ENCODE measurements at regions not wholly inside any gene's neighbourhood (a gene's known extent, or its start where the extent isn't known, plus 50 kb on each side); places are given as distances from the start of the nearest gene placed in this dataset.

DNA sequence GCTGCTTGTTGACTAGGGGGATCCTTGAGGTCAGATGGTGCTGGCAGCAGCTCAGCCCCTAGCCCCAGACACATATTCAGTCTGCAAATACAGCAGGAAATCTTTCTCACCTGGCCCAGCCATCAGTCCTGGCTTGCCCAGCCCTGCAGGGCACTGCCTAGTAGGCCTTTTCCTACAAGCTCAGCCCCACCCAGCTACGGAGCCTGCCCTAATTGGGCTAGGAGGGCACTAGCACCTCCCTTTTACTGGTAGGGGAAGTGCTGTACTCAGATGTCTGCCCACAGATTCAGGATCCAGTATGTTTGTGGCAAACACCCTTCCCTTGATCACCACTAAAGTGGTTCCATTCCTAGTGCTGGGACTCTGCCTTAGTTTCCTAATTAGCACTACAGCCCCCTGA, 257.1 kb upstream of the CADM1 start:
- no peak for DNase-seq (ENCODE audit: low read depth in 2 of 2, low spot score in 1 of 2)

DNA sequence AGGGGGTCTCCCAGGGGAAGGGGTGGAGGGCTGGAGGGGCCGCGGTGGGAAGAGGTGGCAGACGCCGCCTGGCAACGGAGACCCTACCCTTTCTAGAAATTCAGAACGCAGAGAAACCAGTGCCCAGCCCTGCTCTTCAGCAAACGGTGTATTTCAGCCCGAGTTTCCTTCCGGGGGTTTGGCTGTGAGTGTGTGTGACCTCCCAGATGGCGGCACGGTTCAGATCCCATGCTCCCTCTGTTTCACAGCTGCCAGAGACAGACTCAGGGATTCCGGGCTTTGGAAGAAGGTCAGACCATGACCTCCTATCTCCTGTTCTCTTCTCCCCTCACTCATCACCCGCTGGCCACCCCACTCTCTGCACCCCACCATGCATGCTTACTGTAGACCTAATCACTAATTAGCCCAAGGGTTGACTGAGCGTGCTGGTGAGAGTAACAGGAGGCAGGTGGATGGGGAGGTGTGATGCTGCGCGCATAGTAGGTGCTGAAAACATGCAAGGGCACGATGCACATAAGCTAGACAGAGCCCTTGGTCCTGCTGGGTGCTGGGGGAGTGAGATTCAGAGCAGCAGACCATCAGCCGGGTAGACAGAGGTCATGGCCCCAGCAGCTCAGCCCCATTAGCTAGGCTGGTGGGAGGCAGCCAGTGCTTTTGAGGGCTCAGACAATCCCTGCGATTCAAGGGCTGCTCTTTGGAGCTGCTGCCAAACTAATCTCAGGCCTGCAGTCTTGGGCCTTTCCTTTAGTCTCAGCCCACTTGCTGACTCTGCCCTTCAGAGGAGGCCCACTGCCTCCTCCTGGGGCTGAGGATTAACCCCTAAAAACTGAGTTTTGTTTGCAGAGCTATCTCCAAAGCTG, 256.5 kb upstream of the CADM1 start:
- DNase-seq (ENCODE audit: low read depth in 2 of 2, low spot score in 1 of 2), result no peak

DNA sequence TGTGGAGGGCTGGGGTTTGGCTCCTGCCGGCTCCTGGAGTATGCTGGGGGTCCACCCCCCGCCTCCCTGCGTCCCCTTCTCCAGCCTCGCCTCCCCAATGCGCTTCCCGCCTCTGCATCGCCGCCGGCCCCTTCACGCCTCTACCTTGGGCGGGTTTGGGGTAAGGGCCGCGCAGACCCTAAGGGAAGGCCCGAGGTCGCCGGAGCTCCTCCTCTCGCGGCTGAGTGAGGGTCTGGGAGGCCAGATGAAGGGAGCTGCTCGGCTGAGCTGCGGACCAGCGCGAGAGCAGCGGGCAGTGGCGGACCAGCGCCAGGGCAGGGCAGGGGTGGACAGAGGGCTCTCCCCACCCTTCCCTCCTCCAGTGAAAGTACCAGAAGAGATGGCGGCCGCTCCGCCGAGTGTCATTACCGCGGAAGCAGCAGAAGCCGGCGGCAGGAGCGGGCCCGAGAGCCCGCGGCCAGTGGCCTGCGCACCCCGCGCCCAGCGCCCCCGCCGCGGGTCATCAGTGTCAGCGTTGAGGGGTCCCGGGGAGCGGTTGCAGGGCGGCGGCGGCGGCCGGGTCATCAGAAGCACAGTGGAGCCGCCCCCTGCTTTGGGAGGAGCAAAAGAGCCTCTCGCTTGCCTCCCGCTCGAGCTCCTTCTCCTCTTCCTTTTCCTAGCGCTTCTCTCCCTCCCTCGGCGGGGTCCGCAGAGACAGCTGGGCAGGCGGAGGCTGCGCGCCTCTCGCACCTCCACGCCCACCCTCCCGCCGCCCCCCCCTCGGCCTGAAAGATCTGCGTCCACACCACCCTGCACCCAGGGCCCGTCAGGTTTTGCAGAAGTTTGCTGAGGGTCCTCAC, 255.6 kb upstream of the CADM1 start:
- no peak for DNase-seq (ENCODE audit: low read depth in 2 of 2, low spot score in 1 of 2)

DNA sequence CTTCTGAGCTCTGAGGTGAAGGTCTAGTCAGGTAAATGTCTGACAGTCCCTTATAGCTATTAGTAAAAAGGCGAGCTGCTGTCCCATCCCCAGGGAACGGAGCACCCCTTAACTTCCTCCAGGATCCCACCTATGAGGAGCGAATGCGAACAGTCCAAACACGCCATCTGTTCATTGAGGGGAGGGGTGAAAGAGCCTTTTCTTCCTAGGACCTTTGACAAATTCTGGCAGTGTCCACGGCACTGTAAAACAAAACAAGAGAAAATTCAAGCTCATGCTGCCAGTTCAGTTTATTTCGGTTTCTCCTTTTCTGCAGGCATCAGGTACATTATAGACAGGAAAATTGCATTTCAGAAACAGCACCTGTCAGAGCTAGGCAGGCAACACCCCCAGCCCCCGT, 253.8 kb upstream of the CADM1 start:
- DNase-seq (ENCODE audit: low read depth in 2 of 2, low spot score in 1 of 2), result no peak

DNA sequence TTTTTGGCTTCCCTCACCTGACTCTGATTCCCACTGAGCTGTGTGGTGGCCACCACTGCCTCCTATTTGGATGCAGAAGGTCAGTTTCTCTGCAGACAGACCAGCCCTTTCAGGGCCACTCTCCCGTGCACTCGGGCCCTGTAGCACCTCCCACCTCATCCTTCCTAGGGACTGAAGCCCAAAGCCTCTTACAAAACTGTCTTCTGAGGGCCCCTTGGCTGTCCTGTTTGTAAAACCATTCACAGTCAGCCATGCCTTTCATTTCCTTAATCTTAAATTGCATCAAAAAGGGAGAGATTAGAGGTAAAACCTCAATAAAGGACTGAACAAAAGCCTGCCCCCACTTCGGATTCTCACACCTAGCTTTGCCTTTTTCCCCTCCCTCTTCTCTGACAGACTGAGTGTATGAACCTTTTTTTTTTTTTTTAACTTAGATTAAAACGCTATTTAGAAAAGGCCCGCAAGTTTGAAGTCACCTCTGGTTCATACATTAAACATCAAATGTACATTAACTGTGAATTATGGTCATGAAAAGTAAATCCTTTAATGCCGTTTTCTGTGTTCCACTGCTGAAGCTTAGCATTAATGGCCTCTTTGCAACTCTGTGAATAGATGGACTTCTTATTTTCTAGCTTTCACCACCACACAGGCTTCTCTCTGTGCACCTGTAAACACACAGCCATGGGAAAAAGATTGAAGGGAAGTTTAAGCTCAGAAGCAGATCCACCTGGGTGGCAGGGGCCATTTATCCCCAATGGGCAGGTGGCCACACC, 247.2 kb upstream of the CADM1 start:
- DNase-seq (ENCODE audit: low read depth in 2 of 2, low spot score in 1 of 2), result no peak

DNA sequence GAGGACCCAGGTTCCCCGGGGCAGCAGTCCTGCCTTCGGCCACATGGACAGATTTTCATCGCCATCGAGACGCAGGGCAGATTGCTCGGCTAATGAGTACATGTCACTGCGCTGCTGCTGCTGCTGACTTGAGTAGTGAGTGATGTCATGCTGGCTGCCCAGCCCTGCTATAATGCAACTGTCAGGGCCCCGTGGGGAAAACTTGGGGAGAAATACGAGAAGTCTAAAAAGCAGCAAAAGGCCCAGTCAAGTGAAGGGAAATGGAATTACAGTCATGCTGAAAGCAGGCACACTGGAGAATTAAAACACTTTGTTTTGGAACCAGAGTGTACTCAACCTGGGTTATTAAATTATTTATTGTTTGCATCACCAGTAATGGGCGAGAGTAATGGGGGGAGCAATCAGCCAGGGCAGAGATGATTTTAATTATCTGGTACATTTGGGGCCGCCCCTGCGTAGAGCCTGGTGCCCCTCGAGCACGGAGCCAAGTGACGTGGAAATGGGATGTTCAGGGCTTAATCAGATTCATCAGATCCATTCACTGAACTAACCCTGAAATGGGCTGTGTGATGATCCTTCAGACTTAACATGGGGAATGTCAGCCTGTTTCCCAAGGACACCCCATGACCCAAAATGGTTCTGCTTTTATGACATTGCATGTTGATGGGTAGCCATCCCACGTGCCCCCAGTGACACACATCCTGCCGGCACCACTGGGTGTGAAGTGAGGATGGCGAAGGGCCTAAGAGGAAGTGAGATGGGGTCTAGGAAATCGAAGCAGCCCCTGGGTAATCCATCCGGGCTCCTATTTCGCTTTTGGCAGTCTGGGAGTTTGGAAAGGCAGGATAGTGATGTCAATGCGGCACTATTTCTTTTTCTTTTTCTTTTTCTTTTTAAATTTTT, 241.6 kb upstream of the CADM1 start:
- DNase-seq (ENCODE audit: low read depth in 2 of 2, low spot score in 1 of 2), result no peak

DNA sequence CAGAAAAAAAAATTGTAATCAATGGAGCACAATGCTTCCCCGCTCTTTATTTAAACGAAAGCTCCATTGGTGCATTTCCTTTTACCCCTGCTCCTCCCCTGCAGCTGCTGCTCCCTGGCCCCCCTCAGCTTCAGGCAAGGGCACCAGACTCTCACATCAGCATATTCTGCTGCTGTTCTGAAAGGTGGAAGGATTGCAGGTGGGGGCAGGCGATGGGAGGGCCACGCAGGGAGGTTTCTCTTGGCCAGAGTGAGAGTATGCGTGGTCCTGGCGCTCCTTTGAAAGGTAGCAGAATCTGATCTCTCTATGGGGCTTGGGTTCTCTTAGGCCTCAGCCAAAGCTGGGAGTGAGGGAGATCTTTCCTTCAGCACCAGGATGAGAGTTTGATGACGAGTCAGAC, 240.9 kb upstream of the CADM1 start:
- DNase-seq (ENCODE audit: low read depth in 2 of 2, low spot score in 1 of 2), result no peak

DNA sequence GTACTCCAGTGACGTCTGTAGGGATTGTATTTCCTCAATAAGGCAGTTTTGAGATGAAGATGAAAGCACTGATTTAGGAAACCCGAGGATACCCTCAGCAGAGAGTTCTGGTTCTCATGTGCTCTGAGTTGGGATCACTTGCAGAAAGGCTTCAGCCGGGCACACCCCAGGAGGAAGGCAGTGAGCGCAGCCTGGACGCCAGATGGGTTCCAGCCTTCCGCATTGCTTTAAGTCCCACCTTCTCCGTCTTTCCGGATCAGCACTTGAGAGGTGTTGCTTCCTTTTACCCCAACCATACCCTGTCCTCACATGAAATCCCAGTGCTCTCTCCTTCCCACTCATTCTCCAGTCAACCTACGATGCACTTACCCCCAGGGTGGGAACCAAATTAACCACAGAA, 239.5 kb upstream of the CADM1 start:
- DNase-seq (ENCODE audit: low read depth in 2 of 2, low spot score in 1 of 2), result no peak

DNA sequence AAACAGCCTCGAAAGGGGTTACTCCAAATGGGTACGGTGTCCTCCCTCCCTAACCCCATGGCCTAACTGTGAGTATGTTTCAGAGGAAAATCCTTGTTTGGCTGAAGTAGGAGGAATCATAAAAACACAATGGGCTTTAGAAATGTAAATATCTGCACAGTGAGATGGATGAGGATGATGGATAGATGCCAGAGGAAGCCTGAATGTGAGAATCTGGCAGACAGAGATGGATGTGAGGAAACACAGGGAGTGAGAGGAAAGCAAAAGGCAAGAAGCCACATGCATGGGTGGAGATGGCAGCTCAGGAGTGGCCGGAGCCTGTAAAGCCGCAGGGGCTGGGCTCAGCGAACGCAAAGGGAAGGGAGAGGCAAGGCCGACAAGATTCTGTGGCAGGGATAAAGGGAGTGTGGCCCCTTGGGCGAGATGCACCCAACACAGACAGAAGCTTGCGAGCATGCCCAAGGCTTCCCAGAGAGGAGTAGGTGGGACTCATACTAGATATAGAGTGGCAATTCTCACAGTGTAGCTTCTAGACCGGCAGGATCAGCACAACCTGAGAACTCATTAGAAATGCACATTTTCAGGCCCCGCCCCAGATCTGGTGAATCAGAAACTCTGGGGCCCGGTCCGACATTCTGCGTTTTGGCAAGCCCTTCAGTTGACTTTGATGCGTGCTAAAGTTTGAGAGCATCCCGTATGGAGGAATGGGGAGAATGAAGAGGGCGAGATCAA, 237.3 kb upstream of the CADM1 start:
- DNase-seq (ENCODE audit: low read depth in 2 of 2, low spot score in 1 of 2), result no peak

DNA sequence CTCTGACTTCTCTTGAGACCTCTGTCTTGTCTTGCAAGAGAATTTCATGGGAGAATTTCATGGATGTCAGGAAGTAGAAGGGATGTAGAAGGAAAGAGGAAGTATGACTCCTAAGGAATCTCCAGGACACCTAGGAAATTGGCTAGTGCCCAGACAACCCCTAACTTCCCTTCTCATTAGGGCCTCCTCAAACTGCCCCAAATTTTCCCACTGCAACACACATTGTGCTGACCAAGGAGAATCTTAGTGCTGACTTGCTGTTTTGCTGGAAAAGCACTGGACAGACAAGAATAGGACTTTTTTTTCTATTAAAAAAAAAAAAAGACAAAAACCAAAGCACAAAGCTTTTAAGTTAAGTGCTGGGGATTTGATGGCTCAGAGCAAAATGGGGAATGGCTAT, 236.1 kb upstream of the CADM1 start:
- no peak for DNase-seq (ENCODE audit: low read depth in 2 of 2, low spot score in 1 of 2)

DNA sequence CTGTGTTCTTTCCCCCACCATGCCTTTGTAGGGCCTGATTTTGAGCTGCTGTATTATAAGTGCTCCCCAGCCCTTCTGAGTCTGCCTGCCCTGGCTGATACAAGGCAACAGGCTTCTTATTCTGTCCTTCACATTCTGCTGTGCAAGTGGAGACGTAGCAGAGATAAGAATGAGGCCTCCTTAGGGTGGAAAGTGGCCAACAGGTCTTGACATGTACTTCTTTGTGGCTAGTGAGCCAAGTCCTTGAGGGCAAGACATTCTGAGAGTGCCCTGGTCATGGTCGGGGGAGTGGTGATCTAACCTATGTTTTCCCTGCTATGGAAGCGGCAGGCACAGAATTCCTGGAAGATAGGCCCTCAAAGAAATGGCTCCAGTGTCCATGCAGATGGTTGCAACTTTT, 235.7 kb upstream of the CADM1 start:
- DNase-seq (ENCODE audit: low read depth in 2 of 2, low spot score in 1 of 2), result no peak

DNA sequence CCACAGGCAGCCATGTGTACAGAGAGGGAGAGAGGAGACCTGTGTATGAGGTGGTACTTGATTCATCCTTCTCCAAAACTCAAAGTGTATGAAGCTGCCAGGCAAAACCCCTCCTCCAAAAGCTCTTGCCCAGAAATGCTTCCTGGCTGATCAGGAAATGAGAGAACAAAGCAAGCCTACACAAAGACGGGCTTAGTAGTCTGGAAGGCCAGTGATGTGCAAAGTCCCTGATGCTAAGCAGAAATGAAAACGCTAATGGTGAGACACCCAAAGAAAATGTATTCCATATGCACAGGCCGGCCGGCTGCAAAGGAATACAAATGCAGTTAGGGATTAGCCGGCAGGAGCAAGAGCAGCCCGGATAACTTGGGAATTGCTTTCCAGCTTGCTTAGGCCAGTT, 234.9 kb upstream of the CADM1 start:
- DNase-seq (ENCODE audit: low read depth in 2 of 2, low spot score in 1 of 2), result no peak

DNA sequence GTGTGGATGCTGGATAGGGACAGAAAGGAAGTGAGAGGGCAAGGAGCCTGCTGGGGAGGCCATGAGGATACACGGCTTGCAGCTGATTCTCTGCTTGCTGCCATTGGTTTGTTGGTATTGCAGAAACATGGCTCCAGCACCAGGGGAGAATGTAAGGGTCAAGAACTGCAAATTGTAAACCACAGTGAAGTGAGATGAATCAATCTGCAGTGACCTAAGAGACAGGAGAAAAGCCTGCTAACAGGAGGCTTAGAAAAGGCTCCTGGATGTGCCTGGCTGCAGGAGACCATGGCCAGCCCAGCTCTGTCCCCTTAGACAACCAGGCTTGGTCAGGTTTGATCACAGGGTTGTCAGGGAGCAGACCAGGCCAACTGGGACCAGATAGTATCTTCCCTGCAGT, 233.7 kb upstream of the CADM1 start:
- DNase-seq (ENCODE audit: low read depth in 2 of 2, low spot score in 1 of 2), result no peak

DNA sequence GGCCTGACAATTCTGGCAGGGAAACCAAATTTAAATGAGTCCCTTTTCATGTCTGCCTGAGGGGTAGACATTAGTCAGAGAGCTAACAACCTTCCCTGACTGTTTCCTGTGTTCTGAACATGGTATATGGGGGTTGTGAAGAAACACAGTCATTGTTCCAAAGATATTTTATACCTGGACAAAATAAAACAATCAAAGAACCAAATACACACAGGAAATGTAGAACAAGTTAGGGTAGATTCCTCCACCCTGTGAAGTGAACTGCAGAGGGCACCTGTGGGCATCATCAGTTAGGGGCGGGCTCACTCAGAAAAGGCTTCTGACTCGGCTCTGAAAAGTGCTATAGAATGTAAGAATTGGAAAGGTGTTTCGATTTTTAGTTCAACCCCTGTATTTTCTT, 231.9 kb upstream of the CADM1 start:
- DNase-seq (ENCODE audit: low read depth in 2 of 2, low spot score in 1 of 2), result no peak

DNA sequence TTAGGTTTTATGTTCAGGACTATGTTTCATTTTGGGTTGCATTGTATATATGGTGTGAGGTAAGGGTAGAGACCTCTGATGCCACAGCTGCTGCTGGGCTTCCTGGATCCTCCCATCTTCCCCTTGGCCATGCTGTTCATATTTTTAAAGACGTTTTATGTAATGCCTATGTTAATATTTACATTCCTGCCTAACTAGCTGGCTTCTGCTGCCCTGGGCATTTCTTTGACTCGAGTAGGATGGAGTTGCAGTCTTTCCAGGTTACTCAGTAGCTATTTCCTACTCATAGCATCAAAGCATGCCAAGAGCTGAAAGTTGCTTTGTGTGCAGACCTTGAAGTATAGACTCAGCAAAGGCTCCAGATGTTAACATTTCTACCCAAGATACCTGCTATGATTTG, 220.5 kb upstream of the CADM1 start:
- no peak for DNase-seq (ENCODE audit: low read depth in 2 of 2, low spot score in 1 of 2)

DNA sequence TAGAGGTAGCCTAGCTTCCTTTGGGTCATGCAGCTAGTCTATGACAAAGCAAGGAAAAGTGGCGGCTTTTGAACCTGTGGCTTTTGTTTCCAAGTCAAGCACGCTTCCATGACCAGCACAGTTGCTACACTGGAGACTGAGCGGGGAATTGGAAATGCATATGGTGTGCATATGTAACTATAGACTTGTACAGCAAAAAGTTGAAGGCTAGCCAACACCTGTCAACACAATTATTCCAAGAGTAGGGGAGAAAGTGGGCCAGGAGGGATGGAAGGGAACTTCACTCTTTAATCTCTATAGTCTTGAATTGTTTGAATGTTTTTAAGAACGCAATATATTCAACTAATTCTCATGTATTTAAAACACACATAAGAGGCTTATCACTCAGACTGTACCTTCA, 218.5 kb upstream of the CADM1 start:
- DNase-seq (ENCODE audit: low read depth in 2 of 2, low spot score in 1 of 2), result no peak

DNA sequence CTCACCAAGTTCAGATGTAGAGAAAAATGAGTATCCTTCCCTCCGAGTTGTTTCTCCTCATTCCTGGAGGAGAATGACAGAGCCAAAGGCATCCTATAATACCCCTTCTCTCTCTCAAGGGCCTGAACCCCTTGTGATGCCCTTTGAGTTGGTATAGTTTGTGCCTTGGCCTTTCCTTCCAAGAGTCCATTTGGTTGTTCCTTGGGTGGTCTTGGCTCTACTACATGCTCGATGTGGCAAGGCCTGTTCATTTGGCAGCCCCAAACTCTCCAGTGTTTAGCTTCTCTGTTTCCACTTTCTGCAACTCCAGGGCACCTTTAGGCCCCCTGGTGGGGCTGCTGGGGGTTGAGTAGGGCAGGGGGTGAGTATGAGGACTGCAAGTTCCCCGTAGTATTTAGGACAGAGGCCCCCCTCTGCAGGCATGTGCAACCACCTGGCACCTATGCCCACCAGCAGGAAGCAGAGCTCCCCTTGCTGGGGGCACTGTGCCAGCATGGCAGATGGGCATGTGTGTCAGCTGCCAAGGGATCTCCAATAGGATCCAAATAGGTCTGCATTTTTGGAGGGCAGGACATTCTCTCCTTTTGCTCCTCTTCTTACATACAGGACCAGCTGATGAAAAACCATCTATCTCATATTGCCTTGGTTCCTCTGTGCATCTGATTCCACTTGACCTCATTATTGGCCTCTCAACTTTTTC, 217.2 kb upstream of the CADM1 start:
- no peak for DNase-seq (ENCODE audit: low read depth in 2 of 2, low spot score in 1 of 2)

DNA sequence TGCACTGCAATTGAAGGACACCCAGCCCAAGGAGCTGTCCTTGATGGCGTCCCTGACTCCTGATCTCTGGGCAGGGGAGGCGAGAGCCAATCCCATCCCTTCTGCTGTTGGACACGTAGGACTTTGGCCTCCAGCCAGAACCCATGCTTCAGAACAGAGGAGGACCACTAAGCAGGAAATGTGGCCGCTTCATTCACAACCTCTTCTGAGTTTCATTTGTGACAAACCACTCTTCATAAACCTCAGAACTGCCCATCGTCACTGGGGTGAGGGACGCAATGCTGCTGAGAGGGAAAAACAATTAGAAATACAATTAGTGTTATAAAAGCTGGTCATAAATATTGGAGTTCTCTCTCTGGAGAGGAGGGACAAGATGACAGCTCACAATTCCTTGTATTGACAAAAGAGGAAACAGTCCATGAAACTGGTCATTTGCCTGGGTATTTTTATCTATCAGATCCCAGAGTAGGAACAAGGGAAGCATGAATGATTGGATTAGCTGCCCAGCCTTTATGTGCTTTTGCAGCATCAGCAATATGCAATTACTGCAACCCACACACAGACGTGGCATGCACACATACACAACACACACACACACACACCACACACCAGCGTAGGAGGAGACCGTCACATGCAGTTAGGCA, 216.5 kb upstream of the CADM1 start:
- no peak for DNase-seq (ENCODE audit: low read depth in 2 of 2, low spot score in 1 of 2)

DNA sequence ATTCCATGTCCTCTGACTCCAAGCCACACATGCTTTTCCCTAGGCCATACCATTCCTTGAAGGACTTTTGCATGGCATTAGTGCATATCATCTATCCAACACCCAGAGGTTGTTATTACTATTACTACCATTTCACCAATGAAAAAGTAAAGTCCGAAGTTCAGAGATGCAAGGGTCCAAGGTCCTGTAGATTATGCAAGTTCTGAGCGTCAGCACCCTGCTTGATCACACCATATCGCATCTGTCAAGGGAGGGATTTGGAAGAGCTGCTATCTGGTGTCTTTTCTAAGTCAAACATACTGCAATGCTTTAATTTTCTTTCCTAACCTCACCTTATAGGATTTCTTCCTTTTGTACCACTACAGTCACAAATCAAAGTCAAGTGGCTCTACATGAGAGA, 214.7 kb upstream of the CADM1 start:
- DNase-seq (ENCODE audit: low read depth in 2 of 2, low spot score in 1 of 2), result no peak
